ENCODE measurements at regions not wholly inside any gene's neighbourhood (a gene's known extent, or its start where the extent isn't known, plus 50 kb on each side); places are given as distances from the start of the nearest gene placed in this dataset.
"Not testable (repeated sequence)": the region's sequence is repeated elsewhere in the genome, so short reads cannot be mapped to it uniquely, and the experiment has no call there.

DNA sequence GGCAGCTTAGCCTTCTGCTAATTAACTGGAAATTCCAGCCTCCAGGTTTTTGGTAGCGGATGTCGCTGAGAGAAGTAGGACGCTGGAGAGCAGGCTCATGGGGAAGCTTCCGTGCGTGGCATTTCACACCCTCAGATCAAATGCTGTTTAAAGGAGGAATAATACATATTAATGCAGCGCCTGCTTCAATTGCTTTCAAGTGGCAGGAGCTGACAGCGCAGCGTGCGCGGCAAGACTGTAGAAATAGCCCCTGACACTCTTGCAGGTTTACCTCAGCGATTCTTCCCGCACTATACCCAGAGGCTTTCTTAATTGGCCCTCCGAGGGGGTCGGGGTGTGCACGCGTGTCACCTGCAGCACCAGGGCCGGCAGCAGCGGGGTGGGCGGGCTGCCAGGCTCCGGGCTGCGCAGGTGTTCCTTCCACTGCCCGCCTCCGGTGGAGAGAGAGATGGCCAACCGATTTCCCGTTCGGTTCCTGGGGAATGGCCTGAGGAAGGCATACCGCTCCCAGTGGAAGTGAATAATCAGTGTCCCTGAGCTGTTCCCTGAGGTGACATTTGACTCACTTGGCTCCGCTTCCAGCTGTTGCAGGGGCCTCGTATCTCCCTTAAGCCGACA lies 427.9 kb downstream of the KCTD16 start:
- Histone ChIP-seq H3K4me3 (replicated peaks; ENCODE audit: insufficient read depth, low read length) (no peak overlapping the region), H3K27me3 (ENCODE audit: insufficient read depth, poor library complexity, severe bottlenecking) (peaks cover 8% of the 10 kb centered on the region), H3K27ac (replicated peaks) (no peak overlapping the region)
- TF ChIP-seq, protein P1, sequence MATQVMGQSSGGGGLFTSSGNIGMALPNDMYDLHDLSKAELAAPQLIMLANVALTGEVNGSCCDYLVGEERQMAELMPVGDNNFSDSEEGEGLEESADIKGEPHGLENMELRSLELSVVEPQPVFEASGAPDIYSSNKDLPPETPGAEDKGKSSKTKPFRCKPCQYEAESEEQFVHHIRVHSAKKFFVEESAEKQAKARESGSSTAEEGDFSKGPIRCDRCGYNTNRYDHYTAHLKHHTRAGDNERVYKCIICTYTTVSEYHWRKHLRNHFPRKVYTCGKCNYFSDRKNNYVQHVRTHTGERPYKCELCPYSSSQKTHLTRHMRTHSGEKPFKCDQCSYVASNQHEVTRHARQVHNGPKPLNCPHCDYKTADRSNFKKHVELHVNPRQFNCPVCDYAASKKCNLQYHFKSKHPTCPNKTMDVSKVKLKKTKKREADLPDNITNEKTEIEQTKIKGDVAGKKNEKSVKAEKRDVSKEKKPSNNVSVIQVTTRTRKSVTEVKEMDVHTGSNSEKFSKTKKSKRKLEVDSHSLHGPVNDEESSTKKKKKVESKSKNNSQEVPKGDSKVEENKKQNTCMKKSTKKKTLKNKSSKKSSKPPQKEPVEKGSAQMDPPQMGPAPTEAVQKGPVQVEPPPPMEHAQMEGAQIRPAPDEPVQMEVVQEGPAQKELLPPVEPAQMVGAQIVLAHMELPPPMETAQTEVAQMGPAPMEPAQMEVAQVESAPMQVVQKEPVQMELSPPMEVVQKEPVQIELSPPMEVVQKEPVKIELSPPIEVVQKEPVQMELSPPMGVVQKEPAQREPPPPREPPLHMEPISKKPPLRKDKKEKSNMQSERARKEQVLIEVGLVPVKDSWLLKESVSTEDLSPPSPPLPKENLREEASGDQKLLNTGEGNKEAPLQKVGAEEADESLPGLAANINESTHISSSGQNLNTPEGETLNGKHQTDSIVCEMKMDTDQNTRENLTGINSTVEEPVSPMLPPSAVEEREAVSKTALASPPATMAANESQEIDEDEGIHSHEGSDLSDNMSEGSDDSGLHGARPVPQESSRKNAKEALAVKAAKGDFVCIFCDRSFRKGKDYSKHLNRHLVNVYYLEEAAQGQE (IDR thresholded peaks at IDR 0.05; ENCODE audit: insufficient replicate concordance, low read depth): no peak
- TF ChIP-seq SPI1 (IDR thresholded peaks at IDR 0.05; ENCODE audit: borderline replicate concordance, low read depth) (no peak), POLR2AphosphoS5 (IDR thresholded peaks at IDR 0.05; ENCODE audit: low read depth) (no peak), GABPA (IDR thresholded peaks at IDR 0.05; ENCODE audit: low read depth) (no peak)
- TF ChIP-seq, protein P2, sequence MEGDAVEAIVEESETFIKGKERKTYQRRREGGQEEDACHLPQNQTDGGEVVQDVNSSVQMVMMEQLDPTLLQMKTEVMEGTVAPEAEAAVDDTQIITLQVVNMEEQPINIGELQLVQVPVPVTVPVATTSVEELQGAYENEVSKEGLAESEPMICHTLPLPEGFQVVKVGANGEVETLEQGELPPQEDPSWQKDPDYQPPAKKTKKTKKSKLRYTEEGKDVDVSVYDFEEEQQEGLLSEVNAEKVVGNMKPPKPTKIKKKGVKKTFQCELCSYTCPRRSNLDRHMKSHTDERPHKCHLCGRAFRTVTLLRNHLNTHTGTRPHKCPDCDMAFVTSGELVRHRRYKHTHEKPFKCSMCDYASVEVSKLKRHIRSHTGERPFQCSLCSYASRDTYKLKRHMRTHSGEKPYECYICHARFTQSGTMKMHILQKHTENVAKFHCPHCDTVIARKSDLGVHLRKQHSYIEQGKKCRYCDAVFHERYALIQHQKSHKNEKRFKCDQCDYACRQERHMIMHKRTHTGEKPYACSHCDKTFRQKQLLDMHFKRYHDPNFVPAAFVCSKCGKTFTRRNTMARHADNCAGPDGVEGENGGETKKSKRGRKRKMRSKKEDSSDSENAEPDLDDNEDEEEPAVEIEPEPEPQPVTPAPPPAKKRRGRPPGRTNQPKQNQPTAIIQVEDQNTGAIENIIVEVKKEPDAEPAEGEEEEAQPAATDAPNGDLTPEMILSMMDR (IDR thresholded peaks at IDR 0.05; ENCODE audit: insufficient read depth, low read length): no peak
- DNase-seq (ENCODE audit: low read depth in 1 of 2, low spot score in 1 of 2): no peak

DNA sequence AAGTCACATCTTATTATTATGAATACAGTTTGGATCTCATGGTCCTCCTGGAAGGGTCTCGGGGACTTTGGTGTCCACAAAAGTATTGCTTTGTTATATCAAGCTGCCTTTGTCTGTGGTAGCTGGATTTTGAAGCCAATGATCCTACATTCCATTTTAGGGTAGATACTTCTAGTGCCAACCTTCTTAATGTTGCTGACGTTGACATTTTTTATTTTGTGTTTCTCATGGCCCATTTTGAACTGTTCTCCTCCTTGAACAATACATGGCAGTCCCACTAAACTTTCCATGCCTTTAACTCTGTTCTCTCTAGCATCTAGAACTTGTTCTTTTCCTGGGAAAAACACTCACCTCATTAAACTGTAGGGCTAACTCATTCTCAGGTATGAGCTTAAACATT lies 425.8 kb downstream of the KCTD16 start:
- Histone ChIP-seq H3K4me3 (replicated peaks; ENCODE audit: insufficient read depth, low read length) (no peak overlapping the region), H3K27me3 (ENCODE audit: insufficient read depth, poor library complexity, severe bottlenecking) (peaks cover 8% of the 10 kb centered on the region), H3K27ac (replicated peaks) (no peak overlapping the region)
- no peak for TF ChIP-seq GABPA (IDR thresholded peaks at IDR 0.05; ENCODE audit: low read depth)
- TF ChIP-seq, protein P1 (IDR thresholded peaks at IDR 0.05; ENCODE audit: insufficient replicate concordance, low read depth): no peak
- TF ChIP-seq, protein P2 (IDR thresholded peaks at IDR 0.05; ENCODE audit: insufficient read depth, low read length): no peak
- no peak for TF ChIP-seq SPI1 (IDR thresholded peaks at IDR 0.05; ENCODE audit: borderline replicate concordance, low read depth)
- DNase-seq (ENCODE audit: low read depth in 1 of 2, low spot score in 1 of 2): no peak

DNA sequence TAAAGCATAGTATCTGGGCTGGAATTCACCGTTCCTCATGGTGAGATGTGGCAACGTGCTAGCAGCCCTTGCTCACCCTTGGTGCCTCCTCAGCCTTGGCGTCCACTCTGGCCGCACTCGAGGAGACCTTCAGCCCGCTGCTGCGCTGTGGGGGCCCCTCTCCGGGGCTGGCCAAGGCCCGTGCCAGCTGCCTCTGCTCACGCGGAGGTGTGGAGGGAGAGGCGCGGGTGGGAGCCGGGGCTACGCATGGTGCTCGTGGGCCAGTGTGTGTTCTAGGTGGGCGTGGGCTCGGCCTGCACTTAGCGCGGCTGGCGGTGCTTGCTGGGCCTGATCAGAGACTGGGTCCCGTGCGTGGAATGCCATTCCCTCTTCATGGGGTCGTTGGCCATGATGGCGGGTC lies 424.2 kb downstream of the KCTD16 start:
- DNase-seq (ENCODE audit: low read depth in 1 of 2, low spot score in 1 of 2): no peak
- Histone ChIP-seq H3K4me3 (replicated peaks; ENCODE audit: insufficient read depth, low read length) (no peak overlapping the region), H3K27me3 (ENCODE audit: insufficient read depth, poor library complexity, severe bottlenecking) (peaks cover 8% of the 10 kb centered on the region), H3K27ac (replicated peaks) (no peak overlapping the region)
- TF ChIP-seq SPI1 (IDR thresholded peaks at IDR 0.05; ENCODE audit: borderline replicate concordance, low read depth) (no peak), POLR2AphosphoS5 (IDR thresholded peaks at IDR 0.05; ENCODE audit: low read depth) (no peak)

DNA sequence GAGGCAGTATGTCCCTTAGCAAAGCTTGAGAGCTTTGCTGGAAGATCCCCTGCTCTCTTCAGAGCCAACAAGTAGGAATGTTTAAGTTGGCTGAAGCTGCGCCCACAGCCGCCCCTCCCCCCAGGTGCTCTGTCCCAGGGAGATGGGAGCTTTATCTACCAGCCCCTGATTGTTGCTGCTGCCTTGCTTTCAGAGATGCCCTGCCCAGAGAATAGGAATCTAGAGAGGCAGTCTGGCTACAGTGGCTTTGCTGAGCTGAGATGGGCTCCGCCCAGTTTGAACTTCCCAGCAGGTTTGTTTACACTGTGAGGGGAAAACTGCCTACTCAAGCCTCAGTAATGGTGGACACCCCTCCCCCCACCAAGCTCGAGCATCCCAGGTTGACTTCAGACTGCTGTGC lies 423.6 kb downstream of the KCTD16 start:
- not testable (repeated sequence) for DNase-seq (ENCODE audit: low read depth in 1 of 2, low spot score in 1 of 2); H3K4me3 ChIP-seq (replicated peaks; ENCODE audit: insufficient read depth, low read length); H3K27me3 ChIP-seq (ENCODE audit: insufficient read depth, poor library complexity, severe bottlenecking); H3K27ac ChIP-seq (replicated peaks)

DNA sequence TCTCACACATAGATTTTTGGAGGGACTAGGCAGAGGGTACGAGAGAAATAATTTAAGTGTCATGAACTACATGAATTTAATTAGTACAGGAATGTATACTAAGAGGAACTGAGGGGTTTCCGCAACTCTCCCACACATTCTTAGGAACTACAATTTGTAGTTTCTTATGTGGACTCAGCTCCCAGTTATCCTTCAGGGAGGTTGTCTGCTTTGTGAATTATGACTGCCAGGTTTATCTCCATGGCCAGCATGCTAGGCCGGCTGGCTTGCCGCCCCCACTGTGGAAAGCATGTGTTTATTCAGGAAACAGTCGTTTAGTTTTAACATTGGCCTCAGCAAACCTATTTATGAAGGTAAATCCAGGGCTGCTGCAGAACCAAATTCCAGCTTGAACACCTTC lies 415.0 kb downstream of the KCTD16 start:
- TF ChIP-seq, protein P1 (IDR thresholded peaks at IDR 0.05; ENCODE audit: insufficient replicate concordance, low read depth): no peak
- TF ChIP-seq GABPA (IDR thresholded peaks at IDR 0.05; ENCODE audit: low read depth) (no peak), SPI1 (IDR thresholded peaks at IDR 0.05; ENCODE audit: borderline replicate concordance, low read depth) (no peak), POLR2AphosphoS5 (IDR thresholded peaks at IDR 0.05; ENCODE audit: low read depth) (no peak)
- TF ChIP-seq, protein P2 (IDR thresholded peaks at IDR 0.05; ENCODE audit: insufficient read depth, low read length): no peak
- no peak for DNase-seq (ENCODE audit: low read depth in 1 of 2, low spot score in 1 of 2)

More for the DNA sequence above, 415.0 kb downstream of the KCTD16 start:
- no peaks in the 10 kb centered on the region for H3K27me3 ChIP-seq (ENCODE audit: insufficient read depth, poor library complexity, severe bottlenecking)
- H3K27ac ChIP-seq (replicated peaks): no peak overlapping the region
- no peak overlapping the region for H3K4me3 ChIP-seq (replicated peaks; ENCODE audit: insufficient read depth, low read length)
